PC-9 (cell line): ENCODE measurements at regions not wholly inside any gene's neighbourhood (a gene's known extent, or its start where the extent isn't known, plus 50 kb on each side); places are given as distances from the start of the nearest gene placed in this dataset.

Experiments
- EZH2 ChIP-seq: fragments of 200-600 bp; sonication (generic); IDR thresholded peaks from 2 replicates; pipeline ENCODE4 v1.8.0; 2017; ENCODE audit warnings: antibody characterized with exemption, low read depth
- TF ChIP-seq, protein P1 (sequence below): fragments of 200-600 bp; sonication (generic); conservative IDR thresholded peaks from 2 replicates; pipeline ENCODE4 v1.6.1; 2017; ENCODE audit warnings: mixed run types, antibody characterized with exemption, mild to moderate bottlenecking, moderate library complexity

DNA sequence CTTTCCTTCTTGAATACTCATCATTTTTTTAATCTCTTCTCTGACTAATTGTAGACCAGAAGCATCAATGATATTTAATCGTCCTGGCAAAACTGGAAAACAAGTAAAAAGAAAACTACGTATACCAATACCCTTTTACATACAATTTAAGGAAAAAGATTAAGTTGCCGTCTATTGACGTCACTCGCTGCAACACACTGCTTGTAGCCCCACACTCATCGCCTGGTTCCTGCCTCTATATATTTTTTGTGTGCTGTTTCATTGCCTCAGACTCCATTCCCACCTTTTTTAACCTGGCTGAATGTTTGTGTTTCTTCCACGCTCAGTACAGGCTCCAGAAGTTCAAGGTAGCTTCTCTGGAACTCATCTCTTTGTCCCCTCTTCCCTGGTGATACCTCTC is 536.2 kb downstream of the METTL4 start:
- TF ChIP-seq, protein P1, sequence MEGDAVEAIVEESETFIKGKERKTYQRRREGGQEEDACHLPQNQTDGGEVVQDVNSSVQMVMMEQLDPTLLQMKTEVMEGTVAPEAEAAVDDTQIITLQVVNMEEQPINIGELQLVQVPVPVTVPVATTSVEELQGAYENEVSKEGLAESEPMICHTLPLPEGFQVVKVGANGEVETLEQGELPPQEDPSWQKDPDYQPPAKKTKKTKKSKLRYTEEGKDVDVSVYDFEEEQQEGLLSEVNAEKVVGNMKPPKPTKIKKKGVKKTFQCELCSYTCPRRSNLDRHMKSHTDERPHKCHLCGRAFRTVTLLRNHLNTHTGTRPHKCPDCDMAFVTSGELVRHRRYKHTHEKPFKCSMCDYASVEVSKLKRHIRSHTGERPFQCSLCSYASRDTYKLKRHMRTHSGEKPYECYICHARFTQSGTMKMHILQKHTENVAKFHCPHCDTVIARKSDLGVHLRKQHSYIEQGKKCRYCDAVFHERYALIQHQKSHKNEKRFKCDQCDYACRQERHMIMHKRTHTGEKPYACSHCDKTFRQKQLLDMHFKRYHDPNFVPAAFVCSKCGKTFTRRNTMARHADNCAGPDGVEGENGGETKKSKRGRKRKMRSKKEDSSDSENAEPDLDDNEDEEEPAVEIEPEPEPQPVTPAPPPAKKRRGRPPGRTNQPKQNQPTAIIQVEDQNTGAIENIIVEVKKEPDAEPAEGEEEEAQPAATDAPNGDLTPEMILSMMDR = no peak
- TF ChIP-seq EZH2 = no peak
